NCI-H1930 (cell line): ENCODE measurements at regions not wholly inside any gene's neighbourhood (a gene's known extent, or its start where the extent isn't known, plus 50 kb on each side); places are given as distances from the start of the nearest gene placed in this dataset.
A peak's percentile ranks its signal among the peaks of the same experiment; 100 is the strongest.
"Not testable (repeated sequence)": the region's sequence is repeated elsewhere in the genome, so short reads cannot be mapped to it uniquely, and the experiment has no call there.

Experiments used
- DNase-seq, 2 experiments: peaks; one replicate each; lab custom pipeline; 2025; lab: John Stamatoyannopoulos, UW

DNA sequence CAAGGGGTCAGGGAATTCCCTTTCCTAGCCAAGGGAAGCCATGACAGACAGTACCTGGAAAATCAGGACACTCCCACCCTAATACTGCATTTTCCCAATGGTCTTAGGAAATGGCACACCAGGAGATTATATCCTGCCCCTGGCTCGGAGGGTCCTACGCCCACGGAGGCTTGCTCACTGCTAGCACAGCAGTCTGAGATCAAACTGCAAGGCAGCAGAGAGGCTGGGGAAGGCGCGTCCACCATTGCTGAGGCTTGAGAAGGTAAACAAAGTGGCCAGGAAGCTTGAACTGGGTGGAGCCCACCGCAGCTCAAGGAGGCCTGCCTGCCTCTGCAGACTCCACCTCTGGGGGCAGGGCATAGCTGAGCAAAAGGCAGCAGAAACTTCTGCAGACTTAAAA lies 207.1 kb upstream of the OBI1 start:
- not testable (repeated sequence) for DNase-seq

DNA sequence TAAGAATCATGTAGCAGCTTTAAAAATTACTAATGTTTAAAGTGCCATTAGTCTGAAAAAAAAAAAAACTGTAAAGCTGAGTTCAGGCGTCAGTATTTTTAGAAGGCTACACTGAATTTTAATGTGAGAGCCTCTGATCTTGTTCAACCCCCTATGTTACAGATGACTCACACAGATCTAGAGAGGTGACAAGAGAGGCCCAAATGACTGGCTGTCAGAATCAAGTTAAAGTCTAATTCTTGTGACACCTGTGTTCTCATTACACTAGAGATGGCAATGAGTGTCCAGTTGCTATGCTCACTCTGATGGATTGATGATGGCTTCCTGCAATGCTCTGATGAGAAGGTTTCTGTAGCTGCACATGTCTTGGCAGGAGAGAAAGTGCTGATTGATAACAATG lies 203.5 kb upstream of the OBI1 start:
- no peak for DNase-seq

DNA sequence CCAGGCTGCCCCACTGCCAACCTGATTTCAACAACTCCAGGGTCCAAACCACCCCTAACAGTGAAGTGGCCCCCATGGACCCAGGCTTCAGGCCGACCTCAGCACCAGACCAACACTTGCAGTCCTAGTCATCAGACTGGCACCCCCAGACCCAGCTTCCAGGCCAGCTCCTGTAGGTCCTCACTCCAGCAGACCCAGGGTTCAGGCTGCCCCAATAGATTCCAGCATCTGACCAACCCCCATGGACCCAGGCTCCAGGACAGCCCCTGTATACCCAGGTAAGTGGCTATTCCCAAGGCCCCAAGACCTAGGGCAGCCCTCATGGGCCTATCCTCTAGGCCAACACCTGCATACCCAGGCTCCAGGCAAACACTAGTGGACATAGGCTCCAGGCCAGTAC lies 193.8 kb upstream of the OBI1 start:
- DNase-seq: no peak

DNA sequence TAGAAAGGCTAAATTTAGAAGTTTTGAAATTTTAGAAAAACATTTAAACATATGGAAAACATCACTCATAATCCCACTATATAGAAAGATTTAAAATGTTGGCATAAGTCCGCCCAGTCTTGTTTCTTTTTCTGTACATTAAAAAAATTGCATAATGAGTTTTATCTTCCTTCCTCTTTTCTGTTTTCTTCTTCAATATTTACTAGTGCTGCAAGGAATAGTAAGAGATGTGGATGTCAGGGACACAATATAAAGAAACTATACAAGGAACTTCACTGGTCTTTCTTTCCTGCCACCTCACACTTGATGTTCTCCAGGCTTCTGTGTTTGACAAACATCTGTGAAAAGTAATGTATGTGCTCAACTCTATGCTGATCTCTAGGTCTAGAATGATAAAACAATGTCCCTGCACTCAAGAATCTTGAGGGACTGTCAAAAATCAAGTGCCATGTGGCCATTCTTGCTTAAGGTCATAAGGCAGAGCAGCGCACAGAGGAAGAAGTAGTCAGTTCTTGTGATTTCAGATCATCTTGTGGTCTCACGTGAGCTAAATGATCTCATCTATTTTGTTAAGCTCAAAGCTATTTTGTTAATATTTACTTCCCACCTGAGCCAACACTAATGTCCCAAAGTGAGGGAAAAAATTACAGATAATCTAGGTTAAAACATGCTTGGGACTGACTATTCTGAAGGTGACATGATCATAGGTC lies 186.9 kb upstream of the OBI1 start:
- no peak for DNase-seq

DNA sequence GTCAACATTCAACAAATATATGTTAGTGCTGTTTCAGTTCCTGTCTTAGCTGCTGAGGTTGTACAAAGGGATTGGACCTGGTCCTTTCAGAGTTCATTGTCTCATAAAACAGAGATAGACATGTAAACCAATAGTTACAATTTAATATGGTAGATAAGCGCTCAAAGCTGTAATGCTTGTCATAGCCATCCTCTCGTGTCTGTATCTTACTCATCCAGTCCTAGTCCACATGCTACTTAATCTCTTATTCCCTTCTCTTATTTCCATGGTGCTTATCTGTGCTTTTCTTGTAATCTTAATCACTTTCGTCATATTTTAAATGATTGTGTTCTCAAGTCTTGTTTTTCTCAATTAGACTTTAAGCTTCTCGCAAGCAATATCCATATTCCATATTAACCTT lies 185.2 kb upstream of the OBI1 start:
- no peak for DNase-seq

DNA sequence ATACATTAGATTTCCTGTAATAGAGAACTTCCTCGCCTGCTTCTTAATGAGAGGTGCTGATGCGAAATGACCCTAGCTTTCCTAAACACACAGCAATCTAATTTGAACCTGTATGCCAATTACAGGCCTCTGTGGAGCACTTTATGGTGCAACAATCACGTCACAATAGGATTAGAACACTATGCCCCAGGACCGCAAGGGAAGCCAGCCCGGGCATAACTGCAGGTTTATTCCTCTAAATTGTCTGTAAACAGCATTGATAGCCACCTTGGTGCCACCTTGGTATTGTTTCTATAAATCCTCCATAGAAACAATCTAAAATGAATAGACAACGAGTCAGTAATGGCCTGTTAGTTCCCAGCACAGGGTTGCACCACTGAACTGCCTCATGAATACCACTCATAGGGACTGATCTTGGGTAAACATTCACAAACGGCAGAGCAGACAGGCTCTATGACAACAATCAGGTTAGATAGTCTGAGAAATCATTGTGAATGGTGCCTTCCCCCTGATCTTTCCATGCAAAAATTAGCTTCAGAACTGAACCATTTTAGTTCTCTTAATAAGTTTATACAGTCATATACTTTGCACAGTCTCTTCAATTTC lies 182.5 kb upstream of the OBI1 start:
- DNase-seq: peak; percentile 96 to 97

DNA sequence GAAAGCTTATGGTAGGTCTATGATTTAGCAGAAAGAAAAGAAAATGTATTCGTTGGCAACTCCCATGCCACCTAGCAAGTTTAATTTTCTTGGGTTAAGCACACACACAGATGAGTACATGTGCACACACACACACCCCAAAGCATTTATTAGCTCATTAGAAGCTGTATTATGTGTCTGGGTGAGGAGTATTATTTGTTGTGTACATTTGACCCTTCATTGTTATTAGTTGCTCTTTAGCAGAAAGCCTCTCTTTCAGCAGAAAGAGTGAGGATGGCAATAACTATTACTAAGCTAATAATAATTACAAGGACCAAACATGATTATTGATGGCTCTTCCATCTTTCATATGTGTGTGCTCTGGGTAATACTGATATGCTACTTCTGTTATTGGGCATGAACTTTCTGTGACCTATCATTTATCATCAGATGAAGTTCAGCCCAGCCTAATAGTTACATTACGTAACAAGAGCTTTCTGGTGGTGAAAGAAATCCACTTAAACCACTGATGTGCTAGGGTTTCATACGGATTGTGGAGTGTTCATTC lies 177.4 kb upstream of the OBI1 start:
- no peak for DNase-seq

DNA sequence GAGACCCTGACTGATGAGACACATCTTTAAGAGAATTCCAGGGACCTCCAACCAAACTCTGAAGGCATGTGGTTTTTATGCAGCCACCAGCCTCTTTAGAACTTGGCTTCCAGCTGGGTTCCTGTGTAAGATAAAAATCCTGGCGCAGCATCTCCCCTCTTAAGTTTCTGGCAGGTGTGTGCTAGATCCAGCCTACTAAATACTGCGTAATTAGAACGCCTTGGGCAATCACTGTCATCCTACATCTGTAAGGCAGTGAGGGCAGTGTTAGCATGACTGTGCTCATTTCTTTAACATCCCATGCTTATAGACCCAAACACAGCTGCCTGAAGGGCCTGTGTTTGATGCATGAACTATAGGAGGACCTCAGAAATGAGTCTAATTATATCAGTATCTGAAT lies 173.5 kb upstream of the OBI1 start:
- no peak for DNase-seq

DNA sequence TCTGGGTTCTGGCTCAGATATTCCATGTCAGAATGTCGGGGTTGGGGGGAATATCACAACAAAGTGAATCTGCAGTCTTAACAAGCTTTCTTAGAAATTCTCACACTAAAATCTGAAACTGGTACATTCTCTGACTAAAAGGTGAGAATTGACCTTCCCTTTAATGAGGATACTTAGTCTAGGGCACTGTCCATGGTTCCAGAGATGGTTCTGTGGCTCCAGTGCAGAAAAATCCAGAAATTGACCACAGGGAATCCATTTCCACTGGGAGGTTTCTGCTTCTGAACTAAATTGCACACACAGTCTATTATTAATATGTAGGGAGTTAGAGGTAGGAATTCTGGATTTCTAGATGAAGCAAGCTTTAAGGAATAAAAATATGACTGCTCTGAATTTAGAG lies 171.6 kb upstream of the OBI1 start:
- no peak for DNase-seq

DNA sequence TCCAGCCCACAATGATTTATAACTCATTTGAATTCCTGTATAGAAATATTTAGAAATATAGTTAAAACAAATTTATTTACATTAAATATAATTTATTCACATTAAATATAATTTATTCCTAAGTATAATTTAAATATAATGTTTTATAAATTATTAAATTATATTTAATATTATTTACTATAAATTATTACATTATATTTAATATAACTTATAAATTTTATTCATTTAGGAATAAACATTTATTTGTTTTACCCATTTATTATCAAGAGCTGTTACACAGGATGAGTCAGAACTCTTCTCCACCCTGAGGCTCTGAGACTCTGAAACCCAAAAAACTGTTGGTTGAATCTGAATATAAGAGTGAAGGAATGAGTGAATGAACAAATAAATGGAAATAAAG lies 170.9 kb upstream of the OBI1 start:
- no peak for DNase-seq

DNA sequence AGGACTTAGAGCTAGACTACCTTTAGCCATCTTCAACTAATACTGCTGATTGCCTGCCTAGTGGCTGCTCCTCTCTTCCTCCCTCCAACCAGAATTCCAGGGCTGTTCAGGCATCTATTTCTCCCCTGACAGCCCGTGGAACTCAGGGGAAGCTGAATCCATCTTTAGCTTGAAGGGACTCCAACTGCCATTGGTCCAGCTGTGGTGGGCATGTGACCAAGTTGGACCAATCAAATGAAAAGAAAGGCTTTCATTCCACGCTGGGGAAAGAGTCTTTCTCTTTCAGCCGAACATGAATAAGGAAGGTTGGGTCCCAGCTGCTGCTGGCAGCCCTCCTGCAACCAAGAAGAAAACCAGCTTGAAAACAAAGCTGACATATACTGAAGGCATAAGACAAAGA lies 168.5 kb upstream of the OBI1 start:
- no peak for DNase-seq

DNA sequence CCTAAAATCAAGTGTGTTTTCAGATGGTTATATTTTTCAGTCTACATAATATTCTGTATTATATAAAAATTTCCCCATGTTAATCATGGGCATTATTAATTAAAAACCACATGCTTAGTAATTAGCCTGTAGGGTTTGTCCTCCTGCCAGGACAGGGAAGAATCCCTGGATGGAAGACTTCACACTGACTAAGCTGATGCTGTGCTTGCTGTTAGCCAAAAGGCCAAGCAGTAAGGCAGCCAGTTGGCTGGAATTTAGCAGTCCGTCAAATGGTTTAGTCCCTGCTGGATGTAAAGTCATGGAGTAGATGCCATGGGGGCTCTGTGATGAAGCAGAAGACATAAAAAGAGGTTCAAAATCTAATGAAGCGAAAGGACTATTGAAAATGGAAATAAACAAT lies 168.0 kb upstream of the OBI1 start:
- no peak for DNase-seq

DNA sequence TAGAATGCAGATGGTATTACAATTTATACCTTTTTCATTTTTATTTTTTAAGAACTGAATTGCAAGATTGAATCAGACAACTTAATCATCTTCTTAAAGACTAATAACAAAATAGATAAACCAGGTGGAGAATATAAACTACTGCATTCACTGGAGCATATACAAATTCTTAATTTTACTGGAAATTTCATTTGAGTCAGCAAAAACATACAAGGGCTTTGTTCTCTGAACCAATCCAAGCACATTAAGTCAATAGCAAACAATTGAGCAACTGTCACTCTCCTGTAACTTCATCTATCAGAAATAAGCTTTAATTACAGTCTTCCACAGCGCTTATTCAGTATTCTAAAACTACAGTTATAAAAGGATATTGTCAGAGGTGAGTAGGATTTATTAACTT lies 167.4 kb upstream of the OBI1 start:
- no peak for DNase-seq

DNA sequence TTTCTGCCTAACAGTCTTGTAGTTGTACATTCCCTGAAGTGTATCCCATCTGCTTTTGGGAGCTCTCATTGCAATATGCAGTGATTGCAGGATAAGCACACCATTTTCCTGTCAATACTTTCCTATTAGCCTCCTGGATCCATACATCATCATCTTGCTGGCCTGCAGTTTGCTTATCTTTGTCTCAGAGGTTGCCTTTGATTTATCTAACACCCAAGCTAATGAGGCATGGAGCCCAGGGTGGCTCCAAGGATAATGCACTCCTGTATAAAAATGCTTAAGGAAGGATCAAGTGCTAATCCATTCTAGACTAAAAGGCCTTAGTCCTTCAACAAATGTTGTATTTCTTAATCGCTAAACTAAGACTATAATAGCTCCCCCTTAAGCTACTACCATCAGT lies 161.6 kb upstream of the OBI1 start:
- DNase-seq: no peak

DNA sequence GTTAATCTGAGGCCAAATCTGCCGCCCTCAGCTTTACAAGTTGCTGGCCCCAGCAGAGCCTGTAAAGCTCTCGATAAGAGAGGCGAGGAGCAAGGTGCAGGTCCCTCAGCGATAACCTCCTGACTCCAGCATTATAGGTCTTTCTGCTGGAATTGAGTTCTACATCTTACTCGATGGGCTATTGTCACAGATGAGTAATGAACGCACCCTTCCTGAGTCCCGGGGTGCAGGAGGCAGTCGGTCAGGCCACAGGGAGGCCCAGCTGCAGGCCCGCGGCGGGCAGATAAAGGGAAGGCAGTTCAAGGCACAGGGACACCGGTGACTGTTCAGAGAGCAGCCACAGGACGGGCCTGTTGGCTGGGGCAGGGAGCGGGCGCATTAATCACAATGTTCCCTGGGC lies 157.6 kb upstream of the OBI1 start:
- no peak for DNase-seq

DNA sequence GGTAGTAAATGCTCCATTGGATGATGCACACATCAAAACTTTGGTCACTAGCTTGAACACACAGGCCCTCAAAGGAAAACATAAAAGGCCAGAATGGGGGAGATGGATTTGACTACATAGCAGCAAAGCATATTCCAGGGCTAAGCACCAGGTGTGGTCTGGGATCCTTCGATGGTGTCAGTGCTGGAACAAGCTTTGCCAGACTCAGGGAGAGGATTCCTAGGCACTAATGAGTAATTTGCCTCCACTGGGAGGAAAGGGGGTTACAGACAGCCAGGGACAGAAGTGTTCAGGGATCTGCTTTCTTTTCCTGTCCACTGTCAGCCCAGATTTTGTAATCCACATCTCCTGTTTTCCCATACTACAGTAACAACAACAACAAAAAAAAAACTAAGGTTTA lies 157.2 kb upstream of the OBI1 start:
- DNase-seq: no peak

DNA sequence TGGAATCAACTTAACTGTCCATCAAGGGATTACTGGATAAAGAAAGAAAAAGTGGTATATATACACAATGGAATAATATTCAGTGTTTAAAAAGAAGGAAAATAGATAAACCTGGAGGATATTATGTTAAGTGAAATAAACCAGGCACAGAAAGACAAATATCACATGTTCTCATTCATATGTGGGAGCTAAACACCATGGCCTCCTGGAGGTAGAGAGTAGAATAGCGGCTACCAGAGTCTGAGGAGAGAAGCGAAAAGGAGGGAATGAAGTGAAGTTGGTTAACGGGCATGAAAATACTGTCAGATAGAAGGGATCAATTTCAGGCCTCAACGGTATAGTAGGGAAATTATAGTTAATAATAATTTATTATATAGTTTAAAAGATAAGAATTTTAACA lies 147.5 kb upstream of the OBI1 start:
- DNase-seq: no peak

DNA sequence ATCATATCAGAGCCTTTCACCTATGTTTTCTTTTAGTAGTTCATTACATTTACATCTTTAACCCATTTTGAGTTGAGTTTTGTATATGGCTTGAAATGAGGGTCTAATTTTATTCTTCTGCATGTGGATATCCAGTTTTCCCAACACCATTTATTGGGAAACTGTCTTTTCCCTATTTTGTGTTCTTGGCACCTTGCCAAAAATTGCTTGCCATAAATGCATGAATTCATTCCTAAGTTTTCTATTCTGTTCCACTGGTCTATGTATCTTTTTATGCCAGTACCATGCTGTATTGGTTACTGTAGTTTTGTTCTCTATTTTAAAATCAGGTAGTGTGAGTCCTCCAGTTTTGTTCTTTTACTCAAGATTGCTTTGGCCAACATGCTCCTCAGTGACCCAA lies 144.0 kb upstream of the OBI1 start:
- DNase-seq: no peak

DNA sequence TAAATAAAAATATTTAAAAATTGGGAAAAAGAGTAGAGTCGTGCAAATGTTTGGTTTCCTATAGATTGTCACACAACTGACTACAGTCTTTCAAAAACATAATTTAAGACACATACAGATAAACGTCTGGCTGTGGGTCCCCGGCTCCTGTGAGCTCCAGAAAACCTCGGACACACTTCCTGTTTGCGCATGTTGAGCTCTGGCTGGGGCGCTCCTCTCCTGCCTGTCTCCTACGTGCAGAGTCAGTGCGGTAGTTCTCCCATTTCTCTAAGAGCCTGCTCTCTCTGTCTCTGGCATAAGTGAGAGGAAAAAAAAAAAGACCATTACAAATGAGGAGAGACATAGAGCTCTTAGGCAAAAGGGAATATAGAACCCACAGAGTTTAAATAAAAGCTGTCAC lies 128.2 kb upstream of the OBI1 start:
- DNase-seq: no peak

DNA sequence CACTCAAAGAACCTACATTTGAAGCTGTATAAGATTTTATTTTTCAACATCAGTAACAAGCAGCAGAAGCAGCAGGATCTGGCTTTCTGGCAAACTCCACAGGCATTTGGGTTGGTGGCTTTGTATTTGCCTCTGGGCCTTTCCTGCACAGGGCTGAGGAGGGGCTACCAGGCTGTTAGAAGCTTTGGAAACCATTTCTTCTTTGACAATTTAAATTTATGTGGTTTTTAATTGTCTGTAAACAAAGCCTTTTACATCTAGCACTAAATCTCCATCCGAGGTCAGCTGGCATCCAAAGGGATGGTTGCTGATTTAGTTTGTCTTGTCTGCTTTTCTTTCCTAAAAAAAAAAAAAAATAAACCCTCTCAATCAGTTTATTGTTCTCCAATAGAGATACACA lies 127.5 kb upstream of the OBI1 start:
- DNase-seq: no peak

DNA sequence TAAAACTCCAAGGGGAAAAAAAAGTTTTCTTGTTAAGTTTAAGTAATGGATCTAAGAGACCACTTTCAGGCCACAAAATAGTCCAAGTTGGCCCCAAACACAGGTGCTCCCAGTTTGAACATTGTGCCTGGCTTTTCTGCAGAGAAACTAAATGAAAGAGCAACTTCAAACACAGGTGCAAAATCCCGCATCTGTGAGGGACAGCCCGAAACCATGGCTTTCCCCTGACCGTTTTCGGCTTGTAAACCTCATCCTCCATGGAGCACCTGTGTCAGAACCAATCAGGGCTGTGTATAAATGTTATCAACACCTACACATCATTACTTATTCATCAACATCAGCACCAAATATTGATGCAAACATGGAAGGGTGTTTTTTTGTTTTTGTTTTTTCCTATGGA lies 126.8 kb upstream of the OBI1 start:
- DNase-seq: no peak

DNA sequence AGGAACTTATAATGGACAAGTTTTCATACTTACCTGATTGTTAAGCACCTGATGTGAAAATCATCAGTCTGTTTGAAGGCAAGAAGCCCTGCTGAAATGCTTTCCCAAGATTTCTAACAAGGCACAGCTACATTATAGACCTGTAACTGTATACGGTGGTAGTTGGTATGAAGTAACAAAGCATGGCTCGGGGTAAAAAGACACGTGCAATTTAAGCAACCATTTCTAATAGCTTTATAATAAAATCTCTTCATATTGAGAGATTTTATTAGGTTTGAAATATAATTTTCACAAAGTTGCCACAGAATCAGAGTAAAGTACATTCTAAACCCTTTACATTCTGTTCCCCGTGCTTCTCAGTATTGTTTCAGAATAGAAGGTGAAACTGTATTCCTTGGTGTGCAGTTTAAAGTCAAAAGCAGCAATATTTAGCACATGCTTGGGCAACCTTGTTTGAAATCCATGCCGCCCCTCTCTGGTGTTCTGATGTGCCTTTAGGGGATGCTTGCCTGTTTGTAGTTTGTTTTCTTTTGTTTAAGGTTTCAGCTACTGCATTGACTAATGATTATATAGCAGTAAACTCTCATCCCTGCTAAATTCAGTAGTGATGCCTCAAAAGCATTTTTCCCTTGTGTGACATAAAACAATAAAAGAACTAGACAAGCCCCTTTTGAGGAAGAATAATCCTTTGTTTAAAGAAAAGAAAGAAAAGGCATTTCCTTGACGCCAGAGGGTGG lies 125.2 kb upstream of the OBI1 start:
- peak; percentile 32 to 48 for DNase-seq

DNA sequence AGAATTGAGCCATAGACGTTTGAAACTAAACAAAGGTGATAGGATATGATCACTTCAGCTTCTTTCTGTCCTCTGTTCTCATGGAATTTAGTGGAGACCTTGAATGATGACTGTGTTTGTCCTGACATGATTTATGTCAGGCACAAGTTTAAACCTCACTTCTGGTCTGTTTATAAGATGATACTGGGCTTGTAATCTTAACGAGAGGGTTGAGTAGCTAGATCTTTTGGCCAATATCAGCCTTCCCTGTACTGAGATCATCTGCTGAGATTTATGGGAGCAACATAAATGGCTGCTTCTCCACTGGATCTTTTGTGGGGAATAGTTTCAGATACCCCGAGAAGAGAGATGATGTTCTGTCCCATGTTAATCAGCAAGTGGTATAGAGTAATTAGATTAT lies 121.8 kb upstream of the OBI1 start:
- DNase-seq: no peak
